ENCODE measurements at regions not wholly inside any gene's neighbourhood (a gene's known extent, or its start where the extent isn't known, plus 50 kb on each side); places are given as distances from the start of the nearest gene placed in this dataset.

DNA sequence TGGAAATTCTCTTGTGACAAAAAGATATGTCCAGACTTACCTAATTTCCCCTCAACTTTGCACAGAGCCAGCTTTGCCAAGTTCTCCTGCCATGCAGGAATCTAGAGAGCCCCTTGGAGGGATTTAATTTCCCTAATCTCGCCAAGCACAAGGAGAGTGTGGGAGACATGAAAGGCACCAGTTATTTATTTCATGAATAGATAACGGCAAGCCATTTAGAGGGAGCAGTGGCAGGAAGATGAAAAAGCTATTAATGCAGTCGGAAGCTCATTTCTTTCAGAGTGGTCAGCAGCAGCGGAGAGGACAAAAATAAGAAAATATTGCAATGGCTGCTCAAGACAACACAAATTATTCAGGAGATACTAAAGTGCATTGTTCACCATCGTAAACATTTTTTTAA lies 150.9 kb upstream of the WSCD2 start:
- 69 to 71% methylated on average over 5 of the region's 5 CpGs for WGBS, 2 donors
- ATAC-seq: no peak
- Histone ChIP-seq H3K9me3 (peaks cover 0 to 19% (median 8%) of the 10 kb centered on the region in 11 donors), H3K36me3 (no peaks in the 10 kb centered on the region), H3K27me3 (peaks cover 0 to 56% (median 11%) of the 10 kb centered on the region in 7 donors), H3K27ac (no peak overlapping the region), H3K4me3 (no peak overlapping the region), H3K4me1 (no peaks in the 10 kb centered on the region)
- DNase-seq: no peak
- intact Hi-C loops (cut with DNase I): no loop called here
- TF ChIP-seq CTCF (IDR thresholded peaks at IDR 0.05): no peak

- intact Hi-C loops (cut with DNase I): no loop called here
- ATAC-seq: no peak
- 71 to 74% methylated on average over 4 of the region's 4 CpGs for whole genome bisulfite sequencing, 2 donors
Observed at GRCh38 chr12:107978641-107979040, 150.4 kb upstream of the WSCD2 start.

GRCh38 chr12:107983756-107984472 lies 145.2 kb upstream of the WSCD2 start:
- 52 to 64% methylated on average over 4 of the region's 4 CpGs for WGBS, 2 donors
- Histone ChIP-seq H3K27ac (no peak overlapping the region), H3K4me3 (no peak overlapping the region), H3K27me3 (peaks cover 0 to 39% (median 11%) of the 10 kb centered on the region in 7 donors), H3K9me3 (no peaks in the 10 kb centered on the region), H3K4me1 (no peaks in the 10 kb centered on the region), H3K36me3 (no peaks in the 10 kb centered on the region)
- intact Hi-C loops (cut with DNase I): no loop called here
- ATAC-seq (no peak), DNase-seq (no peak)
- TF ChIP-seq CTCF (IDR thresholded peaks at IDR 0.05): no peak

More at GRCh38 chr12:107978641-107979040, 150.4 kb upstream of the WSCD2 start:
- DNase-seq: no peak
- no peak overlapping the region for H3K27ac ChIP-seq
- no peak overlapping the region for H3K4me3 ChIP-seq
- peaks cover 0 to 18% (median 8%) of the 10 kb centered on the region in 11 donors for H3K9me3 ChIP-seq
- peaks cover 0 to 59% (median 11%) of the 10 kb centered on the region in 7 donors for H3K27me3 ChIP-seq
- no peak for TF ChIP-seq CTCF (IDR thresholded peaks at IDR 0.05)
- H3K36me3 ChIP-seq: no peaks in the 10 kb centered on the region
- H3K4me1 ChIP-seq: no peaks in the 10 kb centered on the region

DNA sequence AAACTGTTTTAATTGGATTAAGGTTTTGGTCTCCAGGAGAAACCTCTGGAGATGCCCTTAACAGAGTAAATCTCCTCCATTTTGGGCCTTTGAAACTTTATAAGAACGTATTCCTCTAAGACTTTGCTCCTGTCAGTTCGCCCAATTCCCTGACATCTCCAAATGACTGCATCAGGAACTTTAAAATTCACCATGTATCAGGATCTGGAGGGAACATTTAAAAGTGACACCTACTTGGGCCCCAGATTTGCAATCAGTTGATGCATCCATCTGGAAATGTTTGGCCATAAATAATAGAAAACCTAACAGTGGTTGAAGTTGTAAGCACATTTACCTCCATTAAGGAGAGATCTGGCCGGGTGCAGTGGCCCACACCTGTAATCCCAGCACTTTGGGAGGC lies 144.1 kb upstream of the WSCD2 start:
- ATAC-seq (no peak), DNase-seq (no peak)
- no peak for TF ChIP-seq CTCF (IDR thresholded peaks at IDR 0.05)
- H3K27me3 ChIP-seq: peaks cover 0 to 44% (median 13%) of the 10 kb centered on the region in 7 donors
- intact Hi-C loops (cut with DNase I): no loop called here
- H3K9me3 ChIP-seq: no peaks in the 10 kb centered on the region
- no peaks in the 10 kb centered on the region for H3K36me3 ChIP-seq
- no peaks in the 10 kb centered on the region for H3K4me1 ChIP-seq
- H3K27ac ChIP-seq: no peak overlapping the region
- WGBS, 2 donors: 62 to 69% methylated on average over 3 of the region's 3 CpGs
- H3K4me3 ChIP-seq: no peak overlapping the region

Measured in heart right ventricle (tissue), 16 donors.